MV-4-11 (cell line): ENCODE measurements at regions not wholly inside any gene's neighbourhood (a gene's known extent, or its start where the extent isn't known, plus 50 kb on each side); places are given as distances from the start of the nearest gene placed in this dataset.
A peak's percentile ranks its signal among the peaks of the same experiment; 100 is the strongest.

Source experiments
- DNase-seq: peaks from one replicate; lab custom pipeline; 2025; lab: John Stamatoyannopoulos, UW

GRCh38 chr12:58190618-58191017, 249.3 kb downstream of the ATP23 start:
- no peak for DNase-seq

DNA sequence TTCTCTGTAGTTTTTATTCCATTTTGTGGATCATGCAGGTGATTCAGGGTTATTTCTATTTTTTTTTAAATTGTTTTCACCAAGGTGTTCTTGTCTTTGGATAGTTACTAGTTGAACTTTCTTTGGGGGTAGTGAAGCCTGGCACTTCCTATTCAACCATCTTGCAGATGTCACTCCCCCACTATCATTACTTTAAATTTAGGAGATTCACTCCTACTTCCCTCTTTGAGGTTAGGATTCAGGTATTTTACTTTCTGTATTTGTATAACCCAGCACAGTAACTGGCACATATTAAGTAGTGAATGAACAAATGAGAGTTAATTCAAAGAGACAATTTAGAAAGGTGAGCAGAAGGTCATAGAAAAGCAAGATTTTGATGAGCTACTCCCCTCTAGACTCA, 255.6 kb downstream of the ATP23 start:
- no peak for DNase-seq

- no peak for DNase-seq
Observed at GRCh38 chr12:58202933-58203718, 261.8 kb downstream of the ATP23 start.

DNA sequence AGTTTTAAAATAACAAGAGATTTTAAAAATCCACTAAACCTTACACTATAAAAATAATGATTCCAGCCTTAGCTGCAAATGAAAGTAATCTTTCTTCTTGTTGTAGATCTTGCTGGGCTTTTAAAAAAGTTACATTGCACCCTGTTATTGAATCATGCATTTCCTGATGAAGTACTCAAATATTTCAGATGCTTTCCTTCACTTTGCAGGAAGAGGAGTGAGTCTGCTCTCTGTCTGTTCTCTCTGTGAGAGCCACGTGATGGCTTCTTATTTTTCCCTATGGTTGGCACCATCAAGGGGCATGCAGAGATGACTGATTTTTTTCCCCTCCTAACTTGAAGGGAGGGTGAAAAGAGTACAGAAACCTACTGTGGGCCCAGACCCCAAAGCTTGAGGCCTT, 262.7 kb downstream of the ATP23 start:
- no peak for DNase-seq

GRCh38 chr12:58206876-58207275, 265.5 kb downstream of the ATP23 start:
- DNase-seq, result no peak

- DNase-seq, result no peak
Observed at GRCh38 chr12:58211211-58211610, 269.8 kb downstream of the ATP23 start.

- no peak for DNase-seq
Observed at GRCh38 chr12:58217130-58217529, 275.8 kb downstream of the ATP23 start.

DNA sequence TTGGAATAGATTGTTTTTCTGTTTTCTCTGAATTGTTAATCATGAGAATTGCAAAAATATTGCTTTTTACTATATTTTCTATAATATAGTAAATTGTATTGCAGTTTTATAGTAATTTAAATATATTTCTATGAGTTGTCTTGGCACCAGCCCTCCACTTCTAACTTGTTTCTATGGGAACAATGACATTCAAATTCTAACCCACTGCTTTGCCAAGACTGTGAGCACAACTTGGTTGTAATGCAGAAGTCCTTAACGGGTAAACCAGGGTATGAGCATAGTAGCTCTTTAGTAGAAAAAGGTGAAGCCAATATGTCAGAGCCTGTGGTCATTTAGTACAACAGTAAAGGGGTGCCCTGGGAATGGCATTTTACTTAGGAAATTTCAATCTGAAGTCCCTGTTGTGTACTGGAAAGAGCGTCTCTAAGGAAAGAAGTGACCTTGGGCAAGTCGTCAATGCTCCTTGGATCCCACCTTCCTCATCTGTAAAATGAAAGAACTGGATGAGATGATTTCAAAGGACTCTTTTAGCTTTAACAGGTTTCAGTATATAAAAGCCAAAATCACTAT, 283.3 kb downstream of the ATP23 start:
- no peak for DNase-seq

- DNase-seq, result no peak
Observed at GRCh38 chr12:58225203-58225877, 284.0 kb downstream of the ATP23 start.

DNA sequence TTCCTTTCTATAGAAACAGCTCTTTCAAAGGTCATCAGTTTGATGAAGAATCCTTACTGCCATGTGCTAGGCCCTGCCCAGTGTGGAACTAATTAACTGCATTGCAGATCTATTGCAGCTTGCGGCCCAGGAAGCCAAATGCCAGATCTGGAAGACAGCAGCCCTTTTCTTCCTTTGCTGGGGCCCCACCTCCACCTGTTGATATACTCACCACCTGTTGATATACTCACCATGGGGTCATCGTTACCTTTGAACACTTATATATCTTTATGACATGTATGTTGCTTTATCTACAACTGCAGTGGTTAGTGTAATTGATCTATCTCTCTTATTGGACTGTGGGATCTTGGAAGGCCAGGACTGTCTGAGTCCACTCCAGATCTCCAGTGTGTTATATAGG, 292.5 kb downstream of the ATP23 start:
- no peak for DNase-seq

DNA sequence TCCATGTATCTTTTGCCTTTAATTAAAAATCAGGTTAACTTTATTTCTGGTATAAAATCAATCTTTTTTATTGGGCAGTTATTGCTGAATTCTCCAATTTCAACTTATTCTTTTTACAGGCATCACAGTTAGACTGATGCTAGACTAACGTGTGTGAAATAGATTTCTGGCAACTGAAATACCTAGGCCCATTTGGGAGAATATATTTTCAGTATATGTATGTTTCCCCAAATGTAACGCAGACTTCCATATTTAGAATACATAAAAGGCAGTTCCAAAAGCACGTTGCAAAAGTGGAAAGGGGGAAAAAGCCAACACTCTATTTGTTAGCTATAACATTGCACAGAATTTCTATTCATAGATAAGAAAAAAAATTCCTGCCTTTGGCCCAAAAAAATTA, 297.0 kb downstream of the ATP23 start:
- DNase-seq, result no peak

- no peak for DNase-seq
Observed at GRCh38 chr12:58241099-58241498, 299.7 kb downstream of the ATP23 start.

DNA sequence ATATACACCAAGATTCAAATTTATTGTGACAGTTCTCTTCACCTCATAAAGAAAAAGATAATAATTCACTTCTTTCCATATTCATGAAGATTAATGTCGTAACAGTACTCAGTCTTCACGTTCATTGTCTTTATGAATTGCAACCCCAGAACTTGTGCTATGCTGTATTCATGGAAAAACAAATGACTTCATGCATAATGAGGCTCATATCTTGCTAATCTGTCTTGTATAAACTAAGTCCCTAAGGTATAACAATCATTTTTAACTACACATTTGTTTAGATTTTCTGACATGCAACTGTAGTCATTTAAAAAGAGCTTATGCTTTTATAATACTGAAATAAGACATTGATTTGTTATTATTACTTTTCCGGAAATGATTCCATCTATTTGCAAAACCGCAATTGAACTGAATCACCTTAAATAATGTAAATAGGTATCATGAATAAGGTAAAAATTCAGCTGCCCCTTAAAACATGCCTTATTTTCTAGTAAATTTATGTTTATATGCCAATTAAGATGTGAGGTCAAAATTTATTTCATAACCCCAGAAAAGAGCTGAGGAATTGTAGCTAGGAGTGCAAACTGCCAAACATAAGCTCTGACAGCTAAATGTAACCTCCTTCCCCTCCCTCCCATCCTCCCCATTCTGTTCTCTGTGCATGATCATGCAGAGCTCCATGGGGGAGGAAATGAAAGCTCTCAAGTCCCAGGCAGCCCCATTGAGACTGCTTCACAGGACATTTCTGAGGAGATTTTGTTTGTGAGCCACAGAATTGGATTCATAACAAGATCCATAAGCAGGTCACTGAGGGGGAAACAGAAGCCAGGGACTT, 301.6 kb downstream of the ATP23 start:
- DNase-seq, result no peak

DNA sequence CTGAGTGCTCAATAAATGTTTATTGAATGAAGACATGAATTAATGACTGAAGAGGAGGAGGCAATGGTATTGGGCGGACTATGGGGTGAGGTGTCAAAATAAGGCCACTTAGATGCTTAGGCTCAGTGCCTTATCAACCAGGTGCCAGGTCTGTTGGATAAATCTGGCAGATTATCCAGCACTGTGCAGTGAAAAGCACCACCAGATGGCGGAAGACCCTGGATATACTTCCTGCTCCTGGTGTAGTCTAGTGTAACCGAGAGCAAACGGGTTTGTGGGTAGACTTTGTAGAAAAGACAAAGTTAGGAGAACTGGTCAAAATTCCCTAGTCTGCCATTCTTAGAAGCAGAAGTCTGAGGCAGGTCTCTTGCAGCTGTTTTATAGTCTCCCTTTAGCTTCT, 306.3 kb downstream of the ATP23 start:
- DNase-seq, result no peak

DNA sequence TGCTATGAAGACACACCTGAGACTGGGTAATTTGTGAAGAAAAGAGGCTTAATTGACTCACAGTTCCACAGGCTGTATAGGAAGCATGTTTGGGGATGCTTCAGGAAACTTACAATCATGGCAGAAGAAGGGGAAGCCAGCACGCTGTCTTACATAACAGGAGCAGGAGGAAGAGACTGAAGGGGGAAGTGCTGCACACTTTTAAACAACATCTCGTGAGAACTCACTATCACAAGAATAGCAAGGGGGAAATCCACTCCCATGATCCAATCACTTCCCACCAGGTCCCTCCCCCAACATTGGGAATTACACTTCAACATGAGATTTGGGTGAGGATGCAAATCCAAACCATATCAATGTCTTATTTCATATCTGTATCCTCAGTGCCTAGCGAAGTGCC, 307.2 kb downstream of the ATP23 start:
- DNase-seq, result peak; percentile 15

- DNase-seq, result no peak
Observed at GRCh38 chr12:58249610-58250009, 308.2 kb downstream of the ATP23 start.

GRCh38 chr12:58250077-58250476, 308.7 kb downstream of the ATP23 start:
- no peak for DNase-seq

DNA sequence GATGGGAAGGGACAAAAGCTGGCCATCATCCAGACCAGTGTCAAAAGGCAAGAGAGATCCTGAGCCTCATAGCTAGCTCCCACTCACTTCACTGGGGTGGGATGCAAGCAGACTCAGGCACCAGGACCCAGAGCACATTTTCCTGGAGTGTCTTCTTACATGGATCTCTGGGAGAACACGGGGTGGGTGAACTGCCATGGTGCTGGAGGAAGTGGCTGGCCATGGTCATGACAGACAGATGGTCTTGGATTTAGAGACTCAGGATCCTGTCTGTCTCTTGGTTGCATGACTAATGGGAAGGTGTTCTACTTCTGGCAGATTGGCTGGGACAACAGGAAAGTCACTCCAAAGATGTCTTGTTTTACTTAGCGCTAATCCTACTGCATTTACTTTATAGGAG, 311.5 kb downstream of the ATP23 start:
- DNase-seq, result no peak

DNA sequence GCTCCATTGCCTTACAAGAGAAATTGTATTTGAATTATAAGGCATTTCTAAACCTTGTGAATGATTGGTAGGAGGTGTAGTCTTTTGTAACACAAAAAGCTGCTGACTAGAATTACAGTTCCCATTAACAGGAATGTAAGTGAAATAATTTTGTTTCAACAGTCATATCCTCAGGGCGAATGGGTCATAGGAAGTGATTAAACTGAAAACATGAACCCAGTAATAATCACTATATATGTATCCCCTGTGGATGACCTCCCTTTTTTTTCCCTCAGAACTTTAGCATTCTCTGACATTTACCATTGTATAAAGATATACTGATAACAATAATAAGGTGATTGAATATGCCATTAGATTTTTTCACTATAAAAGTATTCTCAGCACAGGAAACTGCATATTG, 312.3 kb downstream of the ATP23 start:
- no peak for DNase-seq

- no peak for DNase-seq
Observed at GRCh38 chr12:58254463-58255100, 313.2 kb downstream of the ATP23 start.

DNA sequence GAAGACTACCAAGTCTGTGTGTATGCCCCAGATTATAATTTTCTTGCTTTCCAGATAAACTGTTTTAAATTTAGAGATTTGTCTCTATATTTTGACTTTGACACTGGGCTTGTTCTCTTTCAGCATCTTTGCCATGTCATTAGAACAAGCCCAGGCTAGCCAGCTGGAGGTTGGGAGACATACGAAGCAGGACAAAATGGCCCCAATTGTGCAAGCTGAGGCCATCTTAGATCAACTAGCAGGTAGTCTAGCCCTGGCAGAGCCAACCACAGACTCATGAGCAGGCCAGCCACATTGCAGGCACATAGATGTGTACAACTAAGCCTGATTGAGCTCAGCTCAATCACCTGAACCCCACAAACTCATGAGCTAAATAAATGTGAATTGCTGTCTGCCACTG, 321.4 kb downstream of the ATP23 start:
- no peak for DNase-seq

GRCh38 chr12:58263816-58264215, 322.4 kb downstream of the ATP23 start:
- DNase-seq, result no peak
